Mesothelial cell of epicardium (in vitro differentiated cells): ENCODE measurements at regions not wholly inside any gene's neighbourhood (a gene's known extent, or its start where the extent isn't known, plus 50 kb on each side); places are given as distances from the start of the nearest gene placed in this dataset.

ENCODE experiments used
- DNase-seq, 2 experiments: peaks; one replicate each; pipeline ENCODE4 v3.0.0; 2021; ENCODE audit warnings: low spot score in 2 of 2; ENCODE audit not compliant: unreplicated experiment in 2 of 2
- H3K27ac Mint-ChIP-seq: 2 replicates; pipeline ENCODE4 v1.8.0; 2021; ENCODE audit warnings: mixed read lengths
- H3K27me3 Mint-ChIP-seq: 2 replicates; pipeline ENCODE4 v1.8.0; 2021; ENCODE audit warnings: low read depth, mixed read lengths
- H3K36me3 Mint-ChIP-seq: 2 replicates; pipeline ENCODE4 v1.8.0; 2021; ENCODE audit warnings: mixed read lengths
- H3K4me1 Mint-ChIP-seq: 2 replicates; pipeline ENCODE4 v1.8.0; 2021; ENCODE audit warnings: mixed read lengths
- H3K4me3 Mint-ChIP-seq: 2 replicates; pipeline ENCODE4 v1.8.0; 2021; ENCODE audit warnings: mild to moderate bottlenecking, moderate library complexity, mixed read lengths
- H3K9me3 Mint-ChIP-seq: 2 replicates; pipeline ENCODE4 v1.8.0; 2021; ENCODE audit warnings: mixed read lengths
- CTCF ChIP-seq: fragments of 200-600 bp; sonication (generic); IDR thresholded peaks from one replicate; pipeline ENCODE4 v1.5.0; 2021; ENCODE audit warnings: antibody characterized with exemption; ENCODE audit not compliant: unreplicated experiment

- H3K27me3 Mint-ChIP-seq, result no peaks in the 10 kb centered on the region
- TF ChIP-seq CTCF, result no peak
- DNase-seq, result no peak
- H3K9me3 Mint-ChIP-seq, result peaks cover 13% of the 10 kb centered on the region
- no peak overlapping the region for H3K4me3 Mint-ChIP-seq
- peaks cover 9% of the 10 kb centered on the region for H3K4me1 Mint-ChIP-seq
- no peak overlapping the region for H3K27ac Mint-ChIP-seq
- no peaks in the 10 kb centered on the region for H3K36me3 Mint-ChIP-seq
Measured at GRCh38 chr1:56028244-56028643, 551.1 kb downstream of the PLPP3 start.

GRCh38 chr1:56025942-56026341, 553.4 kb downstream of the PLPP3 start:
- Mint-ChIP-seq H3K4me1 (peaks cover 8% of the 10 kb centered on the region), H3K9me3 (peaks cover 23% of the 10 kb centered on the region), H3K36me3 (no peaks in the 10 kb centered on the region), H3K4me3 (no peak overlapping the region), H3K27ac (no peak overlapping the region), H3K27me3 (no peaks in the 10 kb centered on the region)
- no peak for TF ChIP-seq CTCF
- no peak for DNase-seq

- peaks cover 2% of the 10 kb centered on the region for H3K4me1 Mint-ChIP-seq
Measured at GRCh38 chr1:56024155-56024554, 555.2 kb downstream of the PLPP3 start.

GRCh38 chr1:56019922-56020321, 559.4 kb downstream of the PLPP3 start:
- H3K36me3 Mint-ChIP-seq, result no peaks in the 10 kb centered on the region
- no peak for TF ChIP-seq CTCF
- DNase-seq, result no peak
- peaks cover 41% of the 10 kb centered on the region for H3K9me3 Mint-ChIP-seq
- no peaks in the 10 kb centered on the region for H3K27me3 Mint-ChIP-seq
- H3K4me1 Mint-ChIP-seq, result no peaks in the 10 kb centered on the region
- no peak overlapping the region for H3K4me3 Mint-ChIP-seq
- no peak overlapping the region for H3K27ac Mint-ChIP-seq

More at GRCh38 chr1:56024155-56024554, 555.2 kb downstream of the PLPP3 start:
- no peak for TF ChIP-seq CTCF
- H3K27ac Mint-ChIP-seq, result no peak overlapping the region
- no peaks in the 10 kb centered on the region for H3K27me3 Mint-ChIP-seq
- peaks cover 29% of the 10 kb centered on the region for H3K9me3 Mint-ChIP-seq
- H3K4me3 Mint-ChIP-seq, result no peak overlapping the region
- no peaks in the 10 kb centered on the region for H3K36me3 Mint-ChIP-seq
- DNase-seq, result no peak

- H3K4me1 Mint-ChIP-seq, result no peaks in the 10 kb centered on the region
- TF ChIP-seq CTCF, result no peak
- no peaks in the 10 kb centered on the region for H3K36me3 Mint-ChIP-seq
- H3K27me3 Mint-ChIP-seq, result no peaks in the 10 kb centered on the region
- no peak overlapping the region for H3K4me3 Mint-ChIP-seq
- DNase-seq, result no peak
- no peak overlapping the region for H3K27ac Mint-ChIP-seq
- H3K9me3 Mint-ChIP-seq, result peaks cover 43% of the 10 kb centered on the region
Measured at GRCh38 chr1:56019472-56019871, 559.9 kb downstream of the PLPP3 start.

- H3K4me3 Mint-ChIP-seq, result no peak overlapping the region
- TF ChIP-seq CTCF, result no peak
- H3K9me3 Mint-ChIP-seq, result peaks cover 44% of the 10 kb centered on the region
- DNase-seq, result no peak
- no peak overlapping the region for H3K27ac Mint-ChIP-seq
- no peaks in the 10 kb centered on the region for H3K27me3 Mint-ChIP-seq
- H3K36me3 Mint-ChIP-seq, result peaks cover 13% of the 10 kb centered on the region
- no peaks in the 10 kb centered on the region for H3K4me1 Mint-ChIP-seq
Measured at GRCh38 chr1:56017336-56017735, 562.0 kb downstream of the PLPP3 start.
